ENCODE measurements at regions not wholly inside any gene's neighbourhood (a gene's known extent, or its start where the extent isn't known, plus 50 kb on each side); places are given as distances from the start of the nearest gene placed in this dataset.

DNA sequence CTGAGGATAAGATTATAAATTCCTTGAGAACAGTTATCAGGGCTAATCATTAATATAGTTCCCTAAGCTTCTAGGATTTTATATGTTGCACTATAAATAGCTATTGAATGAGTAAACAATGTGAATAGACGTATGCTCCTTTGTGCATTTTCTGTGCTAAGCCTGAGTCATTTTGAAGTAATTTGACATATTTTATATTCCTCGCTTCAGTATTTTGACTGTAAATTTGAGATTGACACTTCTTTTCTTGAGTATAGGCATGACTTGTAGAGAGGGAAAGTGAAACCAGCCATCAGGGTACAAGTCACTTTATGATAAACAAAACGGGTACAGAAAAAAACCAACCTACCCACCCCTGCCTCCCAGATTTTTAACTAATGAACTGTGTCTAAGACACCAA lies 367.7 kb upstream of the PRR16 start:
- TF ChIP-seq EZH2 (IDR thresholded peaks at IDR 0.05; ENCODE audit: low read length, missing control alignments) = no peak
- TF ChIP-seq, protein P1, sequence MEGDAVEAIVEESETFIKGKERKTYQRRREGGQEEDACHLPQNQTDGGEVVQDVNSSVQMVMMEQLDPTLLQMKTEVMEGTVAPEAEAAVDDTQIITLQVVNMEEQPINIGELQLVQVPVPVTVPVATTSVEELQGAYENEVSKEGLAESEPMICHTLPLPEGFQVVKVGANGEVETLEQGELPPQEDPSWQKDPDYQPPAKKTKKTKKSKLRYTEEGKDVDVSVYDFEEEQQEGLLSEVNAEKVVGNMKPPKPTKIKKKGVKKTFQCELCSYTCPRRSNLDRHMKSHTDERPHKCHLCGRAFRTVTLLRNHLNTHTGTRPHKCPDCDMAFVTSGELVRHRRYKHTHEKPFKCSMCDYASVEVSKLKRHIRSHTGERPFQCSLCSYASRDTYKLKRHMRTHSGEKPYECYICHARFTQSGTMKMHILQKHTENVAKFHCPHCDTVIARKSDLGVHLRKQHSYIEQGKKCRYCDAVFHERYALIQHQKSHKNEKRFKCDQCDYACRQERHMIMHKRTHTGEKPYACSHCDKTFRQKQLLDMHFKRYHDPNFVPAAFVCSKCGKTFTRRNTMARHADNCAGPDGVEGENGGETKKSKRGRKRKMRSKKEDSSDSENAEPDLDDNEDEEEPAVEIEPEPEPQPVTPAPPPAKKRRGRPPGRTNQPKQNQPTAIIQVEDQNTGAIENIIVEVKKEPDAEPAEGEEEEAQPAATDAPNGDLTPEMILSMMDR (conservative IDR thresholded peaks at IDR 0.05 in 1 of 2, IDR thresholded peaks at IDR 0.05 in 1 of 2; ENCODE audit: low read depth in 1 of 2, low read length in 2 of 2) = no peak
